ENCODE measurements at regions not wholly inside any gene's neighbourhood (a gene's known extent, or its start where the extent isn't known, plus 50 kb on each side); places are given as distances from the start of the nearest gene placed in this dataset.

GRCh38 chr7:25350041-25350440 lies 121.8 kb upstream of the NPVF start:
- intact Hi-C loops (cut with micrococcal nuclease) = no loop called here
- Histone ChIP-seq H3K4me3 (replicated peaks in 1 of 2; ENCODE audit: low read depth in 1 of 2, low read length in 2 of 2) (no peak overlapping the region), H3K79me2 (ENCODE audit: insufficient read depth, low read length) (no peaks in the 10 kb centered on the region), H3K36me3 (ENCODE audit: control insufficient read depth in 1 of 2, insufficient read depth in 2 of 2, low read length in 2 of 2) (no peaks in the 10 kb centered on the region), H3K9me2 (ENCODE audit: insufficient read depth) (no peaks in the 10 kb centered on the region), H3K9ac (ENCODE audit: low read length) (no peak overlapping the region), H3K9me3 (ENCODE audit: control insufficient read depth in 1 of 2, insufficient read depth in 1 of 2, low read depth in 1 of 2, low read length in 2 of 2) (no peaks in the 10 kb centered on the region), H3K27me3 (ENCODE audit: insufficient read depth, low read length) (peaks cover 13% of the 10 kb centered on the region), H3K4me1 (ENCODE audit: control insufficient read depth in 1 of 2, insufficient read depth in 2 of 2, low read length in 2 of 2) (no peaks in the 10 kb centered on the region), H3K27ac (ENCODE audit: low read depth, low read length) (no peak overlapping the region), H3K4me2 (ENCODE audit: low read length) (no peak overlapping the region), H4K20me1 (ENCODE audit: insufficient read depth) (no peaks in the 10 kb centered on the region), H2AFZ (ENCODE audit: low read depth, low read length, poor library complexity, severe bottlenecking) (no peak overlapping the region)
- CTCF ChIA-PET = no interaction called here
- ATAC-seq (no peak), DNase-seq (ENCODE audit: low read depth, low spot score) (no peak)
- POLR2A ChIA-PET = no interaction called here
- RAD21 ChIA-PET (ENCODE audit: low non-redundant PET in 1 of 2, low total read pairs in 2 of 2, uncharacterized antibody in 2 of 2, unreplicated experiment in 2 of 2) = no interaction called here
- TF ChIP-seq SIN3A (IDR thresholded peaks at IDR 0.05; ENCODE audit: low read depth) (no peak), EZH2phosphoT487 (IDR thresholded peaks at IDR 0.05; ENCODE audit: borderline replicate concordance) (no peak), POLR2AphosphoS5 (IDR thresholded peaks at IDR 0.05; ENCODE audit: low read depth, low read length) (no peak), EZH2 (IDR thresholded peaks at IDR 0.05) (no peak), ZFX (IDR thresholded peaks at IDR 0.05) (no peak), FOSL1 (IDR thresholded peaks at IDR 0.05; ENCODE audit: low read depth) (no peak), REST (IDR thresholded peaks at IDR 0.05; ENCODE audit: low read depth) (no peak), ZBTB33 (IDR thresholded peaks at IDR 0.05; ENCODE audit: extremely low read depth, insufficient replicate concordance, low read length) (no peak), CTCF (IDR thresholded peaks at IDR 0.05 in 2 of 3, conservative IDR thresholded peaks at IDR 0.05 in 1 of 3; ENCODE audit: borderline replicate concordance in 1 of 3, insufficient read depth in 1 of 3, low read depth in 2 of 3, low read length in 2 of 3) (no peak), YY1 (IDR thresholded peaks at IDR 0.05; ENCODE audit: extremely low read depth, insufficient replicate concordance, low read depth, low read length) (no peak), TCF7L2 (IDR thresholded peaks at IDR 0.05; ENCODE audit: borderline replicate concordance, extremely low read depth, insufficient read depth, insufficient read length) (no peak), MAX (IDR thresholded peaks at IDR 0.05) (no peak), ZNF274 (IDR thresholded peaks at IDR 0.05; ENCODE audit: low read depth, low read length) (no peak), POLR2A (IDR thresholded peaks at IDR 0.05; ENCODE audit: borderline replicate concordance, extremely low read depth, insufficient read depth, insufficient read length) (no peak), RAD21 (IDR thresholded peaks at IDR 0.05; ENCODE audit: low read depth) (no peak), EGR1 (IDR thresholded peaks at IDR 0.05; ENCODE audit: low read depth) (no peak)
- no TSS peak for BruUV-seq (replicated peaks)

Data from HCT116 (cell line).